Pancreas (tissue), 10 donors: ENCODE measurements at regions not wholly inside any gene's neighbourhood (a gene's known extent, or its start where the extent isn't known, plus 50 kb on each side); places are given as distances from the start of the nearest gene placed in this dataset.

Experiments
- ATAC-seq, 4 donors: fragments of 200-7000 bp; cut with Tn5 transposase; one replicate each; pipeline versions ENCODE4 v1.8.0 to v1.9.1; 2020; ENCODE audit warnings: mild to moderate bottlenecking in 4 of 4, moderate library complexity in 4 of 4
- DNase-seq, 6 donors: peaks; one replicate each; pipeline ENCODE4 v3.0.0-alpha.2; 2020
- FAIRE-seq: peaks from 2 replicates; lab custom pipeline; 2012; peaks lifted over from hg19 to GRCh38; lab: Jason Lieb, UNC
- H3K27ac ChIP-seq, 4 donors: fragments of 200-600 bp; sonication (generic); 1 replicate in 3 of 4; 2 replicates in 1 of 4; pipeline versions ENCODE4 v1.5.0 to v1.8.0; 2020
- H3K27me3 ChIP-seq, 4 donors: fragments of 200-600 bp; one replicate each; pipeline ENCODE4 v1.8.0; 2021
- H3K36me3 ChIP-seq, 3 donors: fragments of 200-600 bp; sonication (generic) in 1 of 3; one replicate each; pipeline versions ENCODE4 v1.5.0 to v1.8.0; 2020 to 2021
- H3K4me1 ChIP-seq, 3 donors: fragments of 200-600 bp; one replicate each; pipeline ENCODE4 v1.8.0; 2021
- H3K4me3 ChIP-seq, 4 donors: fragments of 200-600 bp; sonication (generic) in 2 of 4; one replicate each; pipeline versions ENCODE4 v1.5.0 to v1.8.0; 2020 to 2021
- H3K9me3 ChIP-seq, 4 donors: fragments of 200-600 bp; one replicate each; pipeline ENCODE4 v1.8.0; 2021
- WGBS, 2 donors: extraction: QIAGEN DNeasy Blood & Tissue Kit; methylation state at CpG; one replicate each; pipeline ENCODE4 v1.1.7; 2013; 5-methylcytosine and 5-hydroxymethylcytosine counted together
- intact Hi-C, 3 donors: fragments of 100-400 bp; cut with DNase I; formaldehyde crosslinking; loops; one replicate each; pipeline versions ENCODE4 v1.11.1 to v1.14.2; 2022
- TF ChIP-seq, protein P1 (sequence below), 4 donors: fragments of 200-600 bp; sonication (generic) in 3 of 4; IDR thresholded peaks; one replicate each; pipeline versions ENCODE4 v1.5.0 to v1.8.0; 2021; ENCODE audit warnings: antibody characterized with exemption in 4 of 4
- donor health status: healthy with polysubstance abuse.
- donor health status: DM: no; HTN: no; CAD: no; lungs with moderate emphysema.
- donor health status: DM: no; HTN: no; CAD: no.
- donor health status: control.
- donor health status: control.
- donor health status: Bipolar disorder and iron deficiency.
- donor health status: DM: yes; HTN: yes; CAD: no.
- donor health status: DM: no; HTN: no; CAD: no.
- donor health status: DM: no; HTN: no; CAD: no.
- donor health status: DM: yes; HTN: yes; CAD: no.

DNA sequence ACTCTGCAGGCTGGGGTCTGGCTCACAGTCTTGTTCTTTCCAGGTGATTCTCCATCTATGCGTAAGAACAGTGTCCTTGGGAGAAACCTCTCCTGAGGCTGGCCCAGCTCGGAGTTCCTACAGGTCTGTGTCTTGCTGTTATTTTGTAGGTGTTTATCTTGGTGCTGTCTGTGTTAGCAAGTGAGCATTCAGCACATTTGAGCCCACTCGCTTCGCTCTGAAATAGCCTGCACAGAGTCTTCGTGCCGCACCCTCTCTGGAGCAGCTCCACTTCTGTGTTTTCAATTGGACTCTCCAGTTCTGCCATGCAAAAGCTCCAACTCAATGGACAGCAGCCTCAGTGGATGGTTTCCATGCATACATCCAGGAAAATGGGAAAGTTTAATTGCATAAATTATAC lies 378.2 kb upstream of the ST6GAL2 start:
- TF ChIP-seq, protein P1, sequence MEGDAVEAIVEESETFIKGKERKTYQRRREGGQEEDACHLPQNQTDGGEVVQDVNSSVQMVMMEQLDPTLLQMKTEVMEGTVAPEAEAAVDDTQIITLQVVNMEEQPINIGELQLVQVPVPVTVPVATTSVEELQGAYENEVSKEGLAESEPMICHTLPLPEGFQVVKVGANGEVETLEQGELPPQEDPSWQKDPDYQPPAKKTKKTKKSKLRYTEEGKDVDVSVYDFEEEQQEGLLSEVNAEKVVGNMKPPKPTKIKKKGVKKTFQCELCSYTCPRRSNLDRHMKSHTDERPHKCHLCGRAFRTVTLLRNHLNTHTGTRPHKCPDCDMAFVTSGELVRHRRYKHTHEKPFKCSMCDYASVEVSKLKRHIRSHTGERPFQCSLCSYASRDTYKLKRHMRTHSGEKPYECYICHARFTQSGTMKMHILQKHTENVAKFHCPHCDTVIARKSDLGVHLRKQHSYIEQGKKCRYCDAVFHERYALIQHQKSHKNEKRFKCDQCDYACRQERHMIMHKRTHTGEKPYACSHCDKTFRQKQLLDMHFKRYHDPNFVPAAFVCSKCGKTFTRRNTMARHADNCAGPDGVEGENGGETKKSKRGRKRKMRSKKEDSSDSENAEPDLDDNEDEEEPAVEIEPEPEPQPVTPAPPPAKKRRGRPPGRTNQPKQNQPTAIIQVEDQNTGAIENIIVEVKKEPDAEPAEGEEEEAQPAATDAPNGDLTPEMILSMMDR (IDR thresholded peaks at IDR 0.05) = no peak
- Histone ChIP-seq H3K9me3 (no peaks in the 10 kb centered on the region), H3K36me3 (no peaks in the 10 kb centered on the region), H3K4me3 (no peak overlapping the region), H3K4me1 (no peaks in the 10 kb centered on the region), H3K27ac (no peak overlapping the region), H3K27me3 (no peaks in the 10 kb centered on the region)
- FAIRE-seq (no peak), DNase-seq (no peak), ATAC-seq (no peak)
- WGBS, 2 donors = 80 to 87% methylated on average over 6 of the region's 6 CpGs
- intact Hi-C loops = no loop called here

DNA sequence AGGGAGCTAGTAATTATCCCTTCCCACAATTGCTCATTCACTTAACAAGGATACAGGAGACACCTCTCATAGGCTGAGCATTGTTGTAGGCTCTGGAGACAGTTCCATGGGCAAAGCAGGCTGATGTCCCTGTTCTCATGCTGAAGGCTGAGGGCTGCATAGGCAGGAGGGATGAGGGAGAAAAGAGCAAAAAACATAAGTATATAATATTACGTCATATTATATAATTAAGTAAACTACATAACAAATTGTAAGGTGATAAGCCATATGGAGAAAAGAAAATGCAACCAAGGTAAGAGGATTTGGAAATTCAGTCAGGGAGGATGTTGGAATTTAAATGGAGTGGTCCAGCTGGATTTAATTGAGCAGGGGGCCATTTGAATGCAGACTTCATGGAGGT lies 380.6 kb upstream of the ST6GAL2 start:
- no peaks in the 10 kb centered on the region for H3K27me3 ChIP-seq
- ATAC-seq (no peak), DNase-seq (no peak), FAIRE-seq (no peak)
- no peak overlapping the region for H3K4me3 ChIP-seq
- intact Hi-C loops = no loop called here
- H3K9me3 ChIP-seq = no peaks in the 10 kb centered on the region
- TF ChIP-seq, protein P1 (IDR thresholded peaks at IDR 0.05) = no peak
- H3K27ac ChIP-seq = no peak overlapping the region
- no peaks in the 10 kb centered on the region for H3K4me1 ChIP-seq
- no peaks in the 10 kb centered on the region for H3K36me3 ChIP-seq
- 63 to 94% methylated on average over 1 of the region's 1 CpG for WGBS, 2 donors

DNA sequence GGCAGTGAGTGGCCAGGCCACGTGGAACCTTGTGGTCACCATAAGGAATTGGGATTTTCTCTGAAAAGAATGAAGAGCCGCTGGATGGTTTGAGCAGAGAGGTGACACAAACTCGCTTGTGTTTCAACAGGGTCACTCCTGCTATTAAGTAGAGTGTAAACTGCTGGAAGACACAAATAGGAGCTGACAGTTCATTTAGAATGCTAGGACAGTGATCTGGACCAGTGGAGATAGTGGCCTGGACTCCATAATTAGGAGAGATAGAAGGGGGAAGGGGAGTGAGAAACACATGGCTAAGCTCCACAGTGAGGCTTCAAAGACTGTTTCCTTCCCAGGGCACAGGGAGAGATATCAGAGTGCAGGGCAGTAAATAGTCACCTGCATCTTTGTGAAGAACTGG lies 381.1 kb upstream of the ST6GAL2 start:
- FAIRE-seq (no peak), DNase-seq (no peak), ATAC-seq (no peak)
- H3K4me3 ChIP-seq = no peak overlapping the region
- H3K9me3 ChIP-seq = no peaks in the 10 kb centered on the region
- TF ChIP-seq, protein P1 (IDR thresholded peaks at IDR 0.05) = no peak
- H3K4me1 ChIP-seq = no peaks in the 10 kb centered on the region
- intact Hi-C loops = no loop called here
- WGBS, 2 donors = 65 to 69% methylated on average over 3 of the region's 3 CpGs
- no peaks in the 10 kb centered on the region for H3K36me3 ChIP-seq
- H3K27me3 ChIP-seq = no peaks in the 10 kb centered on the region
- H3K27ac ChIP-seq = no peak overlapping the region

DNA sequence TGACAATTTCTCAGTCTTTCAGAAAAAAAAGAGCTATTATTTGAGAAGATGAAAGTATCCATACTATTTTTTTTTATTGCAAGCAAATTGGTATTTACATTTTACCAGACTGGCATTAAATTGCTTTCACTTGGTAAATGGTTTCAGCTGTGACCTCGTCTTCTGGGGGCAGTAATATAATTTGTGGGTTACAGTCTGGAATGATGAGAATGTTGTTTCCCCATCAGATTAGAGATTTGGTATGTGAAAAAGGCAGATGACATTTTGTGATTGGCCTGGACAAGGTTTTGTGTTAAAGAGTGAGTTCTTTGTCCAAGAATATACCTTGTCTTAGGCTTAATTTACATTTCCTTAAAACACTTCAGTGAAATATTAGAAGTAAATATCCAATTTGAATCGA lies 390.1 kb upstream of the ST6GAL2 start:
- FAIRE-seq (no peak), DNase-seq (no peak), ATAC-seq (no peak)
- intact Hi-C loops = no loop called here
- H3K9me3 ChIP-seq = no peaks in the 10 kb centered on the region
- WGBS, 2 donors = 34% methylated on average over 2 of the region's 2 CpGs
- H3K27me3 ChIP-seq = no peaks in the 10 kb centered on the region
- no peaks in the 10 kb centered on the region for H3K36me3 ChIP-seq
- no peak overlapping the region for H3K27ac ChIP-seq
- no peaks in the 10 kb centered on the region for H3K4me1 ChIP-seq
- TF ChIP-seq, protein P1 (IDR thresholded peaks at IDR 0.05) = no peak
- no peak overlapping the region for H3K4me3 ChIP-seq

DNA sequence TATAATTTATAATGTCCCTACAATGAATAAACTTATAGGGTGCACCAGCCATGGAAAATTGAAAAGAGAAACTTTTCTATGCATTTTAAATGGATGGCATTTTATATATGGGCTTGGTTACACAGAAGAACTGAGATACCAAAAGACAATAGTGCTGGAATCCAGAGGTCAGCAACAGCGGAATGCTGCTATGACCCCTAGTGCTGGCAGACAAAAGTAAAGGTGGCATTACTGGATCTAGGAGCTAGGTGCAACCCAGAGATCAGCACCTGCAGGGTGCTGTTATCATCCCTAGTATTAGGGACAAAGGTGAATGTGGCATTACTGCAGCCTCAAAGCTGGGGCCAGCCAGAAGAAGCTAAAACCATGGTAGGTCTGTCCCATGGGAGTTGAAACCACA lies 392.7 kb upstream of the ST6GAL2 start:
- Histone ChIP-seq H3K9me3 (no peaks in the 10 kb centered on the region), H3K27me3 (no peaks in the 10 kb centered on the region), H3K4me3 (no peak overlapping the region), H3K4me1 (no peaks in the 10 kb centered on the region), H3K36me3 (no peaks in the 10 kb centered on the region), H3K27ac (no peak overlapping the region)
- intact Hi-C loops = no loop called here
- no peak for DNase-seq
- no peak for FAIRE-seq
- WGBS, 2 donors = 77 to 88% methylated on average over 1 of the region's 1 CpG
- ATAC-seq = no peak
- TF ChIP-seq, protein P1 (IDR thresholded peaks at IDR 0.05) = no peak
